ENCODE measurements at regions not wholly inside any gene's neighbourhood (a gene's known extent, or its start where the extent isn't known, plus 50 kb on each side); places are given as distances from the start of the nearest gene placed in this dataset.

- no peak overlapping the region for H3K4me3 ChIP-seq
- no peaks in the 10 kb centered on the region for H3K36me3 ChIP-seq
- no peaks in the 10 kb centered on the region for H3K27me3 ChIP-seq
- no peaks in the 10 kb centered on the region for H3K9me3 ChIP-seq (ENCODE audit: low read depth)
- Mint-ChIP-seq H3K36me3 (no peaks in the 10 kb centered on the region), H3K4me1 (no peaks in the 10 kb centered on the region), H3K4me3 (no peak overlapping the region), H3K27ac (no peak overlapping the region), H3K27me3 (ENCODE audit: insufficient read depth, low read depth) (no peaks in the 10 kb centered on the region), H3K9me3 (peaks cover 2% of the 10 kb centered on the region)
- no peak for TF ChIP-seq EZH2 (IDR thresholded peaks at IDR 0.05)
- TF ChIP-seq CTCF (IDR thresholded peaks at IDR 0.05): no peak
- H3K27ac ChIP-seq: no peak overlapping the region
- no peak overlapping the region for H2AFZ ChIP-seq (replicated peaks)
- H3K9ac ChIP-seq: no peak overlapping the region
- H3K79me2 ChIP-seq (ENCODE audit: low read depth): no peaks in the 10 kb centered on the region
- H3K4me1 ChIP-seq: peaks cover 3% of the 10 kb centered on the region
- no peaks in the 10 kb centered on the region for H3F3A ChIP-seq (ENCODE audit: low read depth)
- no peak overlapping the region for H3K4me2 ChIP-seq
- DNase-seq (ENCODE audit: low spot score): peak; percentile 8
- no peaks in the 10 kb centered on the region for H4K20me1 ChIP-seq (ENCODE audit: low read depth)
These were observed 230.9 kb downstream of the NSUN3 start for GRCh38 chr3:94293793-94294195.

GRCh38 chr3:94294806-94295205 lies 231.9 kb downstream of the NSUN3 start:
- Mint-ChIP-seq H3K27me3 (ENCODE audit: insufficient read depth, low read depth) (no peaks in the 10 kb centered on the region), H3K27ac (no peak overlapping the region), H3K4me3 (no peak overlapping the region), H3K4me1 (no peaks in the 10 kb centered on the region), H3K9me3 (peaks cover 2% of the 10 kb centered on the region), H3K36me3 (no peaks in the 10 kb centered on the region)
- Histone ChIP-seq H4K20me1 (ENCODE audit: low read depth) (no peaks in the 10 kb centered on the region), H3K9ac (no peak overlapping the region), H3K4me1 (peaks cover 3% of the 10 kb centered on the region), H3K4me3 (no peak overlapping the region), H3K27ac (no peak overlapping the region), H3K4me2 (no peak overlapping the region), H3K79me2 (ENCODE audit: low read depth) (no peaks in the 10 kb centered on the region), H3K36me3 (no peaks in the 10 kb centered on the region), H3F3A (ENCODE audit: low read depth) (no peaks in the 10 kb centered on the region), H3K27me3 (no peaks in the 10 kb centered on the region), H2AFZ (replicated peaks) (no peak overlapping the region), H3K9me3 (ENCODE audit: low read depth) (no peaks in the 10 kb centered on the region)
- no peak for TF ChIP-seq EZH2 (IDR thresholded peaks at IDR 0.05)
- no peak for DNase-seq (ENCODE audit: low spot score)

- TF ChIP-seq EZH2phosphoT487 (IDR thresholded peaks at IDR 0.05) (no peak), CTCF (IDR thresholded peaks at IDR 0.05) (no peak), EZH2 (IDR thresholded peaks at IDR 0.05) (no peak)
- H3K36me3 ChIP-seq: no peaks in the 10 kb centered on the region
- H3F3A ChIP-seq (ENCODE audit: low read depth): no peaks in the 10 kb centered on the region
- Mint-ChIP-seq H3K4me3 (no peak overlapping the region), H3K4me1 (peaks cover 9% of the 10 kb centered on the region), H3K27ac (no peak overlapping the region), H3K9me3 (no peaks in the 10 kb centered on the region), H3K27me3 (ENCODE audit: insufficient read depth, low read depth) (peaks cover 2% of the 10 kb centered on the region), H3K36me3 (no peaks in the 10 kb centered on the region)
- no peaks in the 10 kb centered on the region for H3K79me2 ChIP-seq (ENCODE audit: low read depth)
- no peaks in the 10 kb centered on the region for H3K9me3 ChIP-seq (ENCODE audit: low read depth)
- no peak overlapping the region for H3K4me3 ChIP-seq
- peaks cover 12% of the 10 kb centered on the region for H3K4me1 ChIP-seq
- H3K9ac ChIP-seq: no peak overlapping the region
- no peak overlapping the region for H3K27ac ChIP-seq
- no peak for DNase-seq (ENCODE audit: low spot score)
- no peak overlapping the region for H3K4me2 ChIP-seq
- H4K20me1 ChIP-seq (ENCODE audit: low read depth): no peaks in the 10 kb centered on the region
- H2AFZ ChIP-seq (replicated peaks): no peak overlapping the region
- H3K27me3 ChIP-seq: no peaks in the 10 kb centered on the region
These were observed 236.9 kb downstream of the NSUN3 start for GRCh38 chr3:94299716-94300115.

- peaks cover 5% of the 10 kb centered on the region for H3F3A ChIP-seq (ENCODE audit: low read depth)
- H3K79me2 ChIP-seq (ENCODE audit: low read depth): no peaks in the 10 kb centered on the region
- no peak for TF ChIP-seq EZH2phosphoT487 (IDR thresholded peaks at IDR 0.05)
- TF ChIP-seq CTCF (IDR thresholded peaks at IDR 0.05): no peak
- TF ChIP-seq EZH2 (IDR thresholded peaks at IDR 0.05): no peak
- H2AFZ ChIP-seq (replicated peaks): no peak overlapping the region
- Mint-ChIP-seq H3K27me3 (ENCODE audit: insufficient read depth, low read depth) (peaks cover 2% of the 10 kb centered on the region), H3K4me3 (no peak overlapping the region), H3K9me3 (no peaks in the 10 kb centered on the region), H3K4me1 (peaks cover 25% of the 10 kb centered on the region), H3K27ac (no peak overlapping the region), H3K36me3 (no peaks in the 10 kb centered on the region)
- no peak overlapping the region for H3K4me2 ChIP-seq
- H3K27ac ChIP-seq: no peak overlapping the region
- no peak overlapping the region for H3K4me3 ChIP-seq
- H3K9ac ChIP-seq: no peak overlapping the region
- H3K4me1 ChIP-seq: peaks cover 27% of the 10 kb centered on the region
- H3K27me3 ChIP-seq: no peaks in the 10 kb centered on the region
- no peaks in the 10 kb centered on the region for H3K36me3 ChIP-seq
- DNase-seq (ENCODE audit: low spot score): no peak
- H3K9me3 ChIP-seq (ENCODE audit: low read depth): no peaks in the 10 kb centered on the region
- H4K20me1 ChIP-seq (ENCODE audit: low read depth): no peaks in the 10 kb centered on the region
These were observed 238.5 kb downstream of the NSUN3 start for GRCh38 chr3:94301366-94301765.

Data from neural progenitor cell (in vitro differentiated cells).